ENCODE measurements at regions not wholly inside any gene's neighbourhood (a gene's known extent, or its start where the extent isn't known, plus 50 kb on each side); places are given as distances from the start of the nearest gene placed in this dataset.
"Not testable (repeated sequence)": the region's sequence is repeated elsewhere in the genome, so short reads cannot be mapped to it uniquely, and the experiment has no call there.

- in situ Hi-C loops (cut with MboI; ENCODE audit: low sequenced_read_pairs in 4 of 4), result no loop called here
- no peak for TF ChIP-seq POLR2A (IDR thresholded peaks at IDR 0.05)
- TF ChIP-seq, protein P1, sequence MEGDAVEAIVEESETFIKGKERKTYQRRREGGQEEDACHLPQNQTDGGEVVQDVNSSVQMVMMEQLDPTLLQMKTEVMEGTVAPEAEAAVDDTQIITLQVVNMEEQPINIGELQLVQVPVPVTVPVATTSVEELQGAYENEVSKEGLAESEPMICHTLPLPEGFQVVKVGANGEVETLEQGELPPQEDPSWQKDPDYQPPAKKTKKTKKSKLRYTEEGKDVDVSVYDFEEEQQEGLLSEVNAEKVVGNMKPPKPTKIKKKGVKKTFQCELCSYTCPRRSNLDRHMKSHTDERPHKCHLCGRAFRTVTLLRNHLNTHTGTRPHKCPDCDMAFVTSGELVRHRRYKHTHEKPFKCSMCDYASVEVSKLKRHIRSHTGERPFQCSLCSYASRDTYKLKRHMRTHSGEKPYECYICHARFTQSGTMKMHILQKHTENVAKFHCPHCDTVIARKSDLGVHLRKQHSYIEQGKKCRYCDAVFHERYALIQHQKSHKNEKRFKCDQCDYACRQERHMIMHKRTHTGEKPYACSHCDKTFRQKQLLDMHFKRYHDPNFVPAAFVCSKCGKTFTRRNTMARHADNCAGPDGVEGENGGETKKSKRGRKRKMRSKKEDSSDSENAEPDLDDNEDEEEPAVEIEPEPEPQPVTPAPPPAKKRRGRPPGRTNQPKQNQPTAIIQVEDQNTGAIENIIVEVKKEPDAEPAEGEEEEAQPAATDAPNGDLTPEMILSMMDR (IDR thresholded peaks at IDR 0.05 in 4 of 5, conservative IDR thresholded peaks at IDR 0.05 in 1 of 5), result no peak
- no peak for DNase-seq
- Histone ChIP-seq H3K36me3 (no peaks in the 10 kb centered on the region), H3K4me1 (no peaks in the 10 kb centered on the region), H3K27ac (no peak overlapping the region), H3K4me3 (no peak overlapping the region), H3K9me3 (no peaks in the 10 kb centered on the region), H3K27me3 (no peaks in the 10 kb centered on the region)
- intact Hi-C loops (cut with DNase I; ENCODE audit: low total_unique reads), result no loop called here
- ATAC-seq, result no peak
Observed at GRCh38 chr17:69677130-69677529, 262.6 kb downstream of the MAP2K6 start.

- H3K9me3 ChIP-seq, result no peaks in the 10 kb centered on the region
- DNase-seq (no peak), ATAC-seq (no peak)
- TF ChIP-seq POLR2A (IDR thresholded peaks at IDR 0.05), result no peak
- TF ChIP-seq, protein P1 (IDR thresholded peaks at IDR 0.05 in 4 of 5, conservative IDR thresholded peaks at IDR 0.05 in 1 of 5), result no peak
- H3K36me3 ChIP-seq, result no peaks in the 10 kb centered on the region
- H3K27ac ChIP-seq, result no peak overlapping the region
- no peaks in the 10 kb centered on the region for H3K27me3 ChIP-seq
- intact Hi-C loops (cut with DNase I; ENCODE audit: low total_unique reads) (no loop called here), in situ Hi-C loops (cut with MboI; ENCODE audit: low sequenced_read_pairs in 4 of 4) (no loop called here)
- H3K4me3 ChIP-seq, result no peak overlapping the region
- no peaks in the 10 kb centered on the region for H3K4me1 ChIP-seq
Observed at GRCh38 chr17:69678206-69678605, 263.7 kb downstream of the MAP2K6 start.

GRCh38 chr17:69679829-69680228, 265.3 kb downstream of the MAP2K6 start:
- no peak for DNase-seq
- Histone ChIP-seq H3K27ac (no peak overlapping the region), H3K4me3 (no peak overlapping the region), H3K27me3 (no peaks in the 10 kb centered on the region), H3K4me1 (no peaks in the 10 kb centered on the region), H3K9me3 (no peaks in the 10 kb centered on the region), H3K36me3 (no peaks in the 10 kb centered on the region)
- ATAC-seq, result no peak
- in situ Hi-C loops (cut with MboI; ENCODE audit: low sequenced_read_pairs in 4 of 4) (no loop called here), intact Hi-C loops (cut with DNase I; ENCODE audit: low total_unique reads) (no loop called here)
- TF ChIP-seq, protein P1 (IDR thresholded peaks at IDR 0.05 in 4 of 5, conservative IDR thresholded peaks at IDR 0.05 in 1 of 5), result no peak
- no peak for TF ChIP-seq POLR2A (IDR thresholded peaks at IDR 0.05)

GRCh38 chr17:69684251-69684650, 269.8 kb downstream of the MAP2K6 start:
- DNase-seq, result no peak
- Histone ChIP-seq H3K9me3 (no peaks in the 10 kb centered on the region), H3K4me1 (no peaks in the 10 kb centered on the region), H3K4me3 (no peak overlapping the region), H3K27me3 (no peaks in the 10 kb centered on the region), H3K27ac (no peak overlapping the region), H3K36me3 (no peaks in the 10 kb centered on the region)
- intact Hi-C loops (cut with DNase I; ENCODE audit: low total_unique reads) (no loop called here), in situ Hi-C loops (cut with MboI; ENCODE audit: low sequenced_read_pairs in 4 of 4) (no loop called here)
- ATAC-seq, result no peak
- TF ChIP-seq, protein P1 (IDR thresholded peaks at IDR 0.05 in 4 of 5, conservative IDR thresholded peaks at IDR 0.05 in 1 of 5), result no peak
- no peak for TF ChIP-seq POLR2A (IDR thresholded peaks at IDR 0.05)

- DNase-seq; intact Hi-C loops (cut with DNase I; ENCODE audit: low total_unique reads); ATAC-seq; in situ Hi-C loops (cut with MboI; ENCODE audit: low sequenced_read_pairs in 4 of 4); H3K27me3 ChIP-seq; H3K4me3 ChIP-seq; H3K4me1 ChIP-seq; H3K36me3 ChIP-seq; H3K27ac ChIP-seq; H3K9me3 ChIP-seq: not testable (repeated sequence)
Observed at GRCh38 chr17:69685150-69685549, 270.7 kb downstream of the MAP2K6 start.
